ENCODE measurements at regions not wholly inside any gene's neighbourhood (a gene's known extent, or its start where the extent isn't known, plus 50 kb on each side); places are given as distances from the start of the nearest gene placed in this dataset.

GRCh38 chr13:106096661-106097092 lies 438.8 kb downstream of the EFNB2 start:
- ATAC-seq (ENCODE audit: low FRiP score): no peak
- no peak for TF ChIP-seq CTCF (IDR thresholded peaks at IDR 0.05)
- no peak for DNase-seq (ENCODE audit: low spot score)

DNA sequence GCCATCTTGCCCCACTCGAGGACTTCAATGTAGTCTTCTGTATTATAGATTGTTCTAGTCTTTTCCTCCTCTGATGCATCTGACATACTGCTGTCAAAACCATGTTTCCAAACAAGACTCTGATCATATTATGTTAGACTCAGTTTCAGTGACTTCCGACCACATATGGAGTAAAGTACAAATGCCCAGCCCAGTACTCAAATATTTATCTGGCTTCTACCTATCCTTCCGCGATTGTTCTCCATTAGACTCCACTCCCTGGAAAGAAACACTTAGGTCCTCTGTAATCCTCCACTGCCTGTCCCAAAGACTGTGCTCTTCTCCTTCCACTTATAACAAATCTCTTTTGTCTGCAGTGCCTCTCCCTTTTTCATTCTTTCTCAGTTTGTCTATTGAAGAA lies 439.5 kb downstream of the EFNB2 start:
- ATAC-seq (ENCODE audit: low FRiP score) (no peak), DNase-seq (ENCODE audit: low spot score) (no peak)
- no peak for TF ChIP-seq CTCF (IDR thresholded peaks at IDR 0.05)

DNA sequence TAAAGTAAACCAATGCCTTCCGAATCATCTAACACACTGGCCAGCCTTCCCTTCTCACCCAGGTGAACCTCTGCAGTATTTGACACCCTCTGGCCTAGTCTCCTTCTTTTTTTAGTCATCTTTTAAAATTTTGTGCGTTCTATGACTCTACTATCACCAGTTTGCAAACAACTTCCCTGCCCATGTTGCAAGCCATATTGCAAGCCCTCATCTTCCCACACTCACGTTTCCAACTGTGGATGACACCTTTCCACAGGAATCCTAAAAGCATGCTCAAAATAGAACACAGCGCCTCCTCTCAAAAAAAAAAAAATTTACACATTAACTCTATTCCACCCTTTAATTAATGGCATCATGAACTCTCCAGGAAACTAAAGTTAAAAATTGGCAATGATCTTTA lies 440.1 kb downstream of the EFNB2 start:
- ATAC-seq (ENCODE audit: low FRiP score): no peak

GRCh38 chr13:106090001-106090400 lies 445.5 kb downstream of the EFNB2 start:
- ATAC-seq (ENCODE audit: low FRiP score) (no peak), DNase-seq (ENCODE audit: low spot score) (no peak)
- TF ChIP-seq CTCF (IDR thresholded peaks at IDR 0.05): no peak

More for the DNA sequence above, 440.1 kb downstream of the EFNB2 start:
- TF ChIP-seq CTCF (IDR thresholded peaks at IDR 0.05): no peak
- DNase-seq (ENCODE audit: low spot score): no peak

- ATAC-seq (ENCODE audit: low FRiP score) (peak; percentile 67), DNase-seq (ENCODE audit: low spot score) (no peak)
- no peak for TF ChIP-seq CTCF (IDR thresholded peaks at IDR 0.05)
These were observed 446.0 kb downstream of the EFNB2 start for GRCh38 chr13:106089261-106089980.

DNA sequence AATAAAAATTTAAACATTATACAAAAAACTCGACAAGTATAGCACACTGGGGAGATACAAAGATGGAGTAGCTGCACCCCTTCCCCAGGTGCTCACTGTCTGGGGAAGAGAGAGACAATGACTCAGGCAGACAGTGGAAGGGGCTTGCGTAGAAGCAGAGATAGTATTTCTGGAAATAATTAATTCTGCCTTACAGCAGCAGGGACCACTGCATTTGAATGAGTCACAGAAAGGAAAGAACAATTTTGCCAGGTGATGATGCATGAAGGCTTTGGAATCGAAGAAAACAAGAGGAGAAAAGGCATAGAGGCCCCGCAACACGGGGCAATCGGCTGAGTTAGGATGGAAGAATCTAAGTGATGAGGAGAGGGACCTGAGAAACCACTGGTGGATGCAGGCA lies 447.4 kb downstream of the EFNB2 start:
- TF ChIP-seq CTCF (IDR thresholded peaks at IDR 0.05): no peak
- no peak for DNase-seq (ENCODE audit: low spot score)
- ATAC-seq (ENCODE audit: low FRiP score): no peak

GRCh38 chr13:106087201-106087600 lies 448.3 kb downstream of the EFNB2 start:
- DNase-seq (ENCODE audit: low spot score): no peak

More at GRCh38 chr13:106087201-106087600, 448.3 kb downstream of the EFNB2 start:
- no peak for ATAC-seq (ENCODE audit: low FRiP score)
- TF ChIP-seq CTCF (IDR thresholded peaks at IDR 0.05): no peak

Data from omental fat pad (tissue), 3 donors.